ENCODE measurements at regions not wholly inside any gene's neighbourhood (a gene's known extent, or its start where the extent isn't known, plus 50 kb on each side); places are given as distances from the start of the nearest gene placed in this dataset.
"Not testable (repeated sequence)": the region's sequence is repeated elsewhere in the genome, so short reads cannot be mapped to it uniquely, and the experiment has no call there.

DNA sequence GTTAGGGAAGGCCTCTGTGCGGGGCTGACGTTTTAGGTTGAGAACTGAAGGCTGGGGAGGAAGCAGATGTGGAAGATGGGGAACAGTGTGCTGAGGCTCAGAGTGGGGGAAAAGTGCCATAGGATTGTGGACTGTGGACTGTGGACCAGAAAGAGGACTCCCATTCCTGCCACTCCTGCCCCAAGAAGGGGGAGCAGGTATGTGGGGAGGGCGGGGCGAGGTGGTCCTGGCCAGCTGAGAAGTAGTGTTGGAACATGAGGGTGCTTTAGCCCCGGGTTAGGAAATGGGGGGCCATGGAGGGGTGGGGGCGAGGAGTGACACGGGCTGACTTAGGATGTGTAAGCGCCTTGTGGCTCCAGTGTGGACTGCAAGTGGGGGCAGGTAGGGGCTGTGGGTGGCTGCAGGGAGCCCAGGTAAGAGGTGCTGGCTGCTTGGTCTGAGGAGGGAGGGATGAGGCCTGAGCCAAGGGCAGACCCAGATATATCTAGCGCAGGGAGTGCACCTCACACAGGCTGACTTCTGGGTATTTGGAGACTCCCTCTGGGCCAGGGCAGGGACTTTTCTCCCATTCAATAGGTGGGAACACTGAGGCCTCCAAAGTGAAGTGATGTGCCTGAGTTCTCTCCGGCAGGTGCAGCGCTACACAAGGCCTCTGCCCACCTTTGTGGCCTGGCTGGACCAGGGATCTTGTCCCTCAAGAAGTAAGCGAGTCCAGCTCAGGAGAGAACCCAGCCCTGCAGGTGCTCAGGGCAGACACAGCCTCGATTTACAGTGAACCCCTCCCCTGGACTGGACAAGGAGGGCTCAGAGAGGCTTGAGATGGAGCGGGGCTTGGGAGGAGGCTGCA lies 76.6 kb upstream of the TOX2 start:
- DNase-seq, result no peak

DNA sequence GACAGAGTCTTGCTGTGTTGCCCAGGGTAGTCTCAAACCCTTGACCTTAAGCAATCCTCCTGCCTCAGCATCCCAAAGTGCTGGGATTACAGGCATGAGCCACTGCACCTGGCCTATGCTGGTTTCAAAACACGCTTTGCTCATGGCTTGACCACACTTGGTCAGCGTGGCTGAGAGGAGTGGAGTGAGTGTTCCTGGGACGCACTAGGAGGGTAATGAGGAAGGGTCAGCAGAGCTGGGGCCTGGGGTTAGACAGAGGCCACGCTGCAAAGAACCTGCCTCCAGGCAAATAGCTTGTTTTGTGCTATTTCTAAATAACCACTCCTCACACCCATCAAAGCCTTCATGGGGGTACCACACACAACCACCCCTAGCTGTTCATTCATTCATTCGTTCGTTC lies 77.9 kb upstream of the TOX2 start:
- DNase-seq, result no peak

DNA sequence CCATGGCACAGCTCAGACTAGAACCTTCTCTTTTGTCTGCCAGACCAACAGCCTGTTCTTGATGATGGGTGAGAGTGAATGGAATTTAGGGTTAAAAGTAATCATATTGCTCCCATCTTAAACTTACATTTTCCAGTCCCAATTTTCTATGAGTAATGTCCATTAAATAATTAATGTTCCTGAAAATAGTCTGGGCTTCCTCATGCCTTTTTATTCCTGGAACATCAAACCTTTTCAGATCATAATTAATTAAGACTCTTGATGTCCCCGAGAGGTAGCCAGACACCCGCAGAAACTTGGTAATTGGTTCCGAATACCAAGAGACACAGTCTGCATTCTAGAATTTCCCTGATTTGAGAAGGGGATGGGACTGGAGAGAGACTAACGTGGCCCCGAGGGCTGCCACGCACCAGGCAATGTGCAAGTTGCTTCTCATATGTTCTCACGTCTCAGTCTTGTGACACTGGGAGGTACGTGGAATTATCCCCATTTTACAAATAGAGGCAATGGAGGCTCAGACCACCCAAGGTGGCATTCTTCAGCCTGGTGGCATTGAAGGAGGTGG lies 78.6 kb upstream of the TOX2 start:
- DNase-seq, result no peak

DNA sequence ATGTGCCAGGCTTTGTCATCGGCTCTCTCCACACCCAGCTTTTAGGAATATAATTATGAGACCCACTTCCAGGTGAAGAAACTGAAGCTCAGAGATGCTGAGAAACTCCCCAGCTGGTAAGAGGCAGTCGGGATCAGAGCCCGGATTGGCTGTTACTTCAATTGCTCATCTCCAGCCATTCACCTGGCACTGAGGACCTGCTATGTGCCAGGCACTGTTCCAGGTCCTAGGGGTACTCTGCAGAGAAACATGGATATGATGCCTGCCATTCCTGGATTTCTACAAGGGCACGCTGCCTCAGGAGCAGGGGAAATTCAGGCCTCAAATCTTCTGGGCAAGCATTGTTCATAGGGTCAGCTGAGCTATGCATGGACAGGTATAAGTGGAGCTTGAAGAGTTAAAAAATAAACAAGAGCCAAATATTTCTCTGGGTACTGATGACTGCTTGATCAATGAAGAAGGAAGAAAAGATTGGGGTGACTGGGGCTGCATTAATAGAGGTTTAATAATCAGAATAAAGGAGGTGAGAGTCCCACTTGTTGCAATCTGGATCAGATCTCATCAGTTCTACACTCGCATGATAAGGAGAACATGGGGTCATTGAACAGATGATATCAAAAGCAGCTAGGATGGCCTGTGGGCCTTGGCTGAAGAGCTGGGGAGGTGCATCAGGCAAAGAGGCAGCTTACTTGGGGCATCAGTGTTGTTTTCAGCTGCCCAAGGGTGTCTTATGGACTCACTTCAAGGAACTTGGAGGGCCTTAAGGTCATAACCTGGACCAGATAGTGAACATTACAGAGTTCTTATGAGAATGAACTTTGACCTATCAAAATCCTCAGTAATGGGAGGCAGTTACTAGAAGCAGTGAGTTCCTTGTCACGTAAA lies 80.9 kb upstream of the TOX2 start:
- DNase-seq, result no peak

DNA sequence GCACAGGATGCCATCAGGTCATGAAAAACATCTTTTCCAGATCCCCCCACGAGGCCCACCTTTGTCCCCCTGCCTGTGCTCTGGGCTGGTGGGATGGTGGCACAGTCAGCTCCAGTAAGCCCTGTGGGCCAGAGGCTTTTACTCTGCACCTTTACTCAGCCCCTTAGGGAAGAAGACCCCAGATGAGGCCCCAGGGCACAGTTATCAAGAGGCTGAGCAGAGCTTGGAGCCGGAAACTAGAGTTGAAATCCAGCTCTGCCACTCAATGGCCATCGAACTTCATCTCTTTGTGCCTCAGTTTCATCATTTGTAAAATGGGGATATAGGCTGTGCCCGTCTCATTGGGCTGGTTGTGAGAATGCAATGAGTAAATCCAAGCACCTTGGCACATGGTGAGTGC lies 81.7 kb upstream of the TOX2 start:
- no peak for DNase-seq

DNA sequence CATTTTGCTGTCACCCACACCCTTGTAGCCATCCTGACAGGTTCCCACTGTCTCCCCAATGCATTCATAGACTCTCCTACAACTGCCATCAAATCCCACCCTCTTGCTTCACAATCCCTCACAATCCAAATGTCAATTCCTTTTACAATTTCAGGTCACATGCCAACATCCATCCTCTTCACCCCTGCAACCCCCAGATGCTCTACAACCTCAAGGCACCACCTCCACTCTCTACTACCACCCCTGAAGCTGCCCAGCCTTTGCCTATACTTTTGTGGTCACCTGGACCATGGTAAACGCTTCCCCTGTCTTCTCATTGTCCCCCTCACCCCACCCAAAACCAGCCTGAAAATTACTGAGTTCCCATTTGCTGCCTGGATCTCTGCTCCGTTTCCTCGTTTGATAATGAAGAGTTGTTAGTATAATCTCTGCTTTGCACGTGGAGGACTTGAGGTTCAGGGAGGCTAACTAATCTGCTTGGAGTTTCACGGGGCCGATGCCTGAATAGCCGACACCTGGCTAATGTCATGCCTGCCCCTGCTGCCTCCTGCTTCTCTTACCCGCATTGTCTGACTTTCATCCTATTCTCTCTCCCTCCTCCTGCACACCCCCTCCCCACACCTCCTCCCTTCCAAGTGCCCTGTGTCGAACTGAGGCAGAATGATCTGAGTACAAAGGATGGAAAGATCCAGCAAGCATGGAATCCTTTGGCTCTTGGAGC lies 82.4 kb upstream of the TOX2 start:
- no peak for DNase-seq

DNA sequence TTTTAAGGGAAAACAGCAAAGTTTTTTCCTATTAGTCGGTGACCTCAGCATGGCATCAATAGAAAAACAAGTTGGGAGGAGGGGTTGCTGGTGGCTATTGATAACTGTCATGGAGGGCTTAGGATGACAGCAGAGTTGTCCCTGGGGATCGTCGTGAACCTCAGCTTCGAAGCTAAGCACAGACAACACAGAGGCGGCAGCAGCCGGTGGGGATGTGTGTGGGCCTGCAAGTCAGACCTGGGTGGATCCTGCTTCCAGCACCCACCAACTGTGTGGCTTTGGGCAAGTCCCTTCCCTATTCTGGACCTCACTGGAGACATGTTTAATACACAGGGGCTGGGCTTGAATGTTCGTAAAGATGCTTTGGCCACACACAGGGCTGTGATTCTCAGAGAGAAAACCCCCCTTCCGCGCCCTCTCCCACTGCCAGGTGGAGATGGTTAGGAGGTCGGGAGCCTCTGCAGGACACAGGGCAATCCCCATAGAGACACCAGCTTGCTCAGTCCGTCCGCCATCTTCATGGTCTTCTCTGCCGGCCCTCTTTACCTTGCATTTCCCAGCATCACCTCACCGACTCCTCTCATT lies 83.1 kb upstream of the TOX2 start:
- DNase-seq, result no peak

DNA sequence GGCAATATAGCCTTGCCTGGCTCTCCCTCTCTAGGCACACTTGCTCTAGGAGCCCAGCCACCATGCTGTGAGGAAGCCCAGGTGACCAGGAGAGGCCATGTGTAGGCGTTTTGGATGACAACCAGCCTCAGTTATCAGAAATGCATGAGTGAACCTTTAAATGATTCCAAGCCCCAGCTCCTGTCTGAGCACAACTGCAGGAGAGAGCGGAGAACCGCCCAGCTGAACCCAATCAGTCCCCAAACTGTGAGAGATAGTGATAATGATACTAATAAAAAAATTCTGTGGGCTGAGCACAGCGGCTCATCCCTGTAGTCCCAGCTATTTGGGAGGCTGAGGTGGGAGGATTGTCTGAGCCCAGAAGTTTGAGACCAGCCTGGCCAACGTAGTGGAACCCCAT lies 83.8 kb upstream of the TOX2 start:
- DNase-seq, result no peak

DNA sequence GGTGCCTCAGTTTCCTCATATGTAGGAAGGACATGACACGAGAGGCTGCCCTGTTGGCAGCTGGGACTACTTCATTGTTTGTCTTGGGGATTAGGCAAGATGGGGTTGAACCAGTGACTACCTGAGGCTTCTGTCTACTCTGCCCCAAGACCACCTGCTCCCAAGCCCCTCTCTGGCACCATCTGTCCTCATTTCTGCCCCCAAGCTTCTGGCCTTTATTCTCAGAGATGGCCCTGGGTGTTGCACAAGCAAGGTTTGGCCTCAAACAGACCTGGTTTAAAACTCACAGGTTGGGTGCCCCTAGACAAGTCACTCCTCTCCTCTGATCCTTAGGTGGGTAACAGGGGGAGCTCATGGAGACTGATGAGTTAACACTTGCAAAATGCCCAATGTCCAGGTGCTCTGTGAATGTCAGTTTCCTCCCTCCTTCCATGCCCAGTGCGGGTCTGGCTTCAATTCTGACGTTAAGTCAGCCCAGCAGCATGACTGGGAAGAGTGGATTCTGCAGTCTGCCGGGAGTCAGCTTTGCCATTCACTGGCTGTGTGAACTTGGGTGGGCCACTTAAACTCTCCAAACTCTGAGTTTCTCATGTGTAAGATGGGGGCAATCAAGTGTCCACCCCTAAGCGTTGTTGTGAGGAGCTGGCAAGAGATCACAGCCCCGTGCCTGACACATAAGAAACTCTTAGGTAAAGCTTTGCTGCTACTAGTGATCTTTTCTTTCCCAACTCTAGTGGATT lies 84.5 kb upstream of the TOX2 start:
- no peak for DNase-seq

DNA sequence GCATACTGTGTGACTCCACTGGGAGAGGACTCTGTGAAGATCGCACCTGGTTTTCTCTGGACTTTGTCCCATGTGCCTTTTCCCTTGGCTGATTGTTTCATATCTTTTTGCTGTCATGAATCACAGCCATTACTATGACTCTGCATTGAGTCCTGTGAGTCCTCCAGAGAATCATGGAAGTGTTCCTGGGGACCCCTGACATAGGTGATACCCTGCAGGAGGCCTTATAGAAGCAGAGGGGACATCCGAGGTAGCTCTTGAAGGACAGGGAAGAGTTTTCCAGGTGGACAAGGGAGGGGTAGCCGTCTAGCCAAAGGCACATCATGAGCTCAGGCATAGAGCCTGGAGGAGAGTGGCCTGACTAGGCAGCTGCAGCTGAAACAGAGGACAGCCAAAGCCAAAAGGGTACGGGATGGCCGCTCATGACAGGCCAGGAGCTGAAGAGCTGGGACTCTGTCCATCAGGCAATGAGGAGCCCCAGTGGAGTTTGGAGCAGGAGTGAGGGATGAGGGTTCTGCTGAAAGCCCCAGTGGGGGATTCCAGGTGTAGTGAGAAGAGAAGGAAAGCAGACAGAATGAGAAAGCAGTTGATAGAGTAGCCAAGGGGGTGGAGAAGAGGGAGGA lies 86.6 kb upstream of the TOX2 start:
- DNase-seq, result no peak

DNA sequence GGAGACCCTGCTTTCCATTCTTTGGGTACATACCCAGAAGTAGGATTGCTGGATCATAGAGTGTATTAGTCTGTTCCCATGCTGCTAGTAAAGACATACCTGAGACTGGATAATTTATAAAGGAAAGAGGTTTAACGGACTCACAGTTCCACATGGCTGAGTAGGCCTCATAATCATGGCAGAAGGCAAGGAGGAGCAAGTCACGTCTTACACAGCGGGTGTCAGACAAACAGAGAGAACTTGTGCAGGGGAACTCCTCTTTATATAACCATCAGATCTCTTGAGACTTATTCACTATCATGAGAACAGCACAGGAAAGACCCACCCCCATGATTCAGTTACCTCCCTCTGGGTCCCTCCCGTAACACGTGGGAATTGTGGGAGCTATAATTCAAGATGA lies 87.7 kb upstream of the TOX2 start:
- DNase-seq, result not testable (repeated sequence)

DNA sequence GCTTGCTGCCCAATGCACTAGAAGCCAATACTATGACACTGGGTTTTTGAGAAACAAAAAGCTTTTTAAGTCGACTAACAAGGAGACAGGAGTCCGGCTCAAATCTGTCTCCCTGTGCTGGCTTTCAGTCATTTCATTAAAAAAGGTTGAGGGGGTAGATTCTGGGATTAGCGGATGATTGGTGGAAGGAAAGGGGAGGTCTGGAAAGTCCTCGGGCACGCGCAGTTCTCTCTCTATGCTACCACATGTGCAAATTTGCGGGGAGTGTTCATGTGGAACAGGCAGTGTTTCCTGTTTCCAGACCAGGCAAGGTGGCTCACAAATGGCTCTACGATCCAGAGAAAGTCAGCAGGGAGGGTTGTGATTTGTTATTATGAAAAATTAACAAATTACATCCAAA lies 89.1 kb upstream of the TOX2 start:
- peak in 2 of 56 donors; percentile 5 to 10 for DNase-seq

DNA sequence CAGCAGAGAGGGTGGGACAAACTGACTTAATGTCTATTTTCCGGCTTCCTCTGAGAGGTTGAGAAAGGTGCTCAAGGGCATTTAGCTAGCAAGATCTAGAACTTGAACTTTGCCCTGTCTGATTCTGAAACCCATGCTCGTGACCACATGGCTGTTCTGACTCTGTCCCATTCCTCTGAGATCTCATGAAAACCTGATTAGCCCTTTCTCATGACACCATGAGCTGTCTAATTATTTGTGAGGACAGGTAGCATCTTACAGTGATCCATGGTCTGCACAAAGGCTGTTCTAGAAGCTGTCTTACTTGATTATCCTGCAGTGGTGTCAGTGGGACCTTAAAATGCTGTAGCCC lies 89.6 kb upstream of the TOX2 start:
- no peak for DNase-seq

DNA sequence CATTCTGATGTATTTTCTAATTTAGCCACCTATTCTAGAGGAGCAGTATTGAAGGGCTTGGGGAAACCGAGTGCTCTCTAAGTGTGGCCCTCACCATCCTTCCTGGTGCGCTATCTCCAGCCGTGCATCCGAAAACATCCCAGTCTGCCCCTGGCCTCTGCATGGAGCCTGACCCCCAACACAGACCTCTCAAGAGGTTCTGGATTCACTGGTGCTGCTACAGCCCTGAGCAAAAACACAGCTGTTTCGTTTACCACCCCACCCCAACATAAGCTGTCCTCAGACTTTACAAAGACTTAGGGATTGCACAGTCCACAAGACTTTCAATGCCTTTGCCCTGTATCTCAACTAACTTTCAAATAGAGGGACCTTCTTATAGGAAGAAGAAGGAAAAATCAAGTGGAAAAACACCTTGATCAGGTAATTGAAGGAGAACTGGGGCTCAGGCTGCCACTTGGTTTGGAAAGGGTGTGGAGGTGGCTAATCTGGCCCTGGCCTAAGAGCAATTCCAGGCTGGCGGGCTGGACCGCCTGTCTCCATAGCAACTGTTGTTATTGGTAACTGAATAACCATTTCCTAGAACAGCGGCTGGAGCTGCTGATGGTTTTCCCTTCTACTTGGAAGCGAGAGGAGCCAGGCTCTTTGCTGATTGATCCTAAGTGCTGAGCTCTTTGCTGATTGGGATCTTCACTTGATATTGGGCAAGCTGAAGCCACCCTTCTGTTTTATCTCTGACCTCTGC lies 90.2 kb upstream of the TOX2 start:
- peak in 27 of 56 donors; percentile 2 to 50 (median 18) for DNase-seq

DNA sequence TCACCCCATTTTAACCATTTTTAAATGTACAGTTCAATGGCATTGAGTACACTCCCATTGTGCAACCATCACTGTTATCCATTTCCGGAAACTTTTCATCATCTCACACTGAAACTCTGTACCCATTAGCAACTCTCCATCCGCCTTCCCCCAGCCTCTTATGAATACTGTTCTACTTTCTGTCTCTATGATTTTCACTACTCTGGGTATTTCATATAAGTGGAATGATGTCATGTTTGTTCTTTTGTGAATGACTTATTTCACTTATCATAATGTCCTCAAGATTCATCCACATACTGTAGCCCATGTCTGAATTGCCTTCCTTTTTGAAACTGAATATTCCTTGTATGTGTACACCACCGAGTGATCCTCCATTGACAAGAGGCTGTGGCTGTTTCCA lies 92.9 kb upstream of the TOX2 start:
- DNase-seq, result no peak

DNA sequence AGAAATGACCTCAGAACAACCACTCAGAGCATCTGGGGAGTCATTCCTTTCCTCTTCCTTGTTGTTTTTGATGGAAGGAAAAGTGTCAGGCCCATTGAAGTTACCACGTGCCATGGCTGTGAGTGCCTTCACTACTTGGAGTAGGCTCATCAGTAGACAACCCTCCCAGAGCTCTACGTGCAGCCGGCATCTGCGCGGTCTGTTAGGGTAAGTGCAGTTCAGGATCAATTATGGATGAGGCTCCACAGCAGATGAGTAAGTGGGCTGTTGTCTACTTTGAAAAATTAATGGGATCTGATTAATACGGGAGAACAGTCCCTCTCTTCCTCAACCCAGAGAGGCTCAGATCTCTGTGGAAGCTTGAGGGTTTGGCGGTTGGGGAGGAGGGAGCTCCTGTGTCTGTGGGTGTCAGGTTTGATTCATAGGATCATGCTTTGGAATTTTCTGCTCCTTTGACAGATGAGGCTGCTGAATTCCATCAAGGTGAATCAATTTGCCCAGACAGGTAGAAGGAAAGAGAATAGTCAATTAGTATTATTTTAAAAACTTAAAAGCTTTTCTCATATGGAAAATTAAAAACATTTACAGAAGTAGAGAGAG lies 93.8 kb upstream of the TOX2 start:
- no peak for DNase-seq

DNA sequence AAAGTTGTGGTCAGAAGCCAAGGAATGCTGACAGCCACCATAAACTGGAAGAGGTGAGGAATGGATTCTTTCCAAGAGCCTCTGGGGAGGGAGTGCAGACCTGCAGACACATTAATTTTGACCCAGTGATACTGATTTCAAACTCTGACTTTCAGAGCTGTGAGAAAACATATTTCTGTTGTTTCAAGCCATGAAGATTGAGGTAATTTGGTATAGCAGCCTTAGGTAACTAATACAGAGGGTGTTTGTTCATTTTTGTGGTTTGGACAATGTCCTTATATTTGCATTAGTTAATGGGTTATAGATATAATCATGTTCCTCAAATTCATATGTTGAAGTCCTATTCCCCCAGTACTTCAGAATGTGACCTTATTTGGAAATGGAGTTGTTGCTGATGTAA lies 85.4 kb upstream of the GTSF1L start:
- DNase-seq, result no peak

DNA sequence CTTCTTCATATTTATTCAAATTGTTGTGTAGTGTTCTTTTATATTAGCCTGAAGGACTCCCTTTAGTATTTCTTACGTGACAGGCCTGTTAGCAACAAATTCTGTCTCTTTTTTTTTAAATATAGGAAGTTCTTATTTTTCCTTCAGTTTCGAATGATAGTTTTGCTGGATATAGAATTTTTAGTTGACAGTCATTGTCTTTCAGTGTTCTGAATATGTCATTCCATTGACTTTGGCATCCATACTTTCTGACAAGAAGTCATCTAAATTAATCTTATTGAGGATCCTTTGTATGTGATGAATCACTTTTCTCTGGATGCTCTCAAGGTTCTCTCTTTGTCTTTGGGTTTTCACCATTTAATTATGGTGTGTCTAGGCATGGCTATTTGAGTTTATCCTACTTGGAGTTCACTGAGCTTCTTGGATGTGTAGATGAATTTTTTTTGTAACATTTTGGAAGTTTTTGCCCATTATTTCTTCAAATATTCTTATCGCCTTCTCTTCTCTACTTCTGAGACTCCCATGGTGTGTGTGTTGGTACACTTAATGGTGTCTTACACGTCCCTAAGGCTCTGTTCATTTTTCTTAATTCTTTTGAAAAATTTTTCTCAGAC lies 82.5 kb upstream of the GTSF1L start:
- DNase-seq, result no peak

DNA sequence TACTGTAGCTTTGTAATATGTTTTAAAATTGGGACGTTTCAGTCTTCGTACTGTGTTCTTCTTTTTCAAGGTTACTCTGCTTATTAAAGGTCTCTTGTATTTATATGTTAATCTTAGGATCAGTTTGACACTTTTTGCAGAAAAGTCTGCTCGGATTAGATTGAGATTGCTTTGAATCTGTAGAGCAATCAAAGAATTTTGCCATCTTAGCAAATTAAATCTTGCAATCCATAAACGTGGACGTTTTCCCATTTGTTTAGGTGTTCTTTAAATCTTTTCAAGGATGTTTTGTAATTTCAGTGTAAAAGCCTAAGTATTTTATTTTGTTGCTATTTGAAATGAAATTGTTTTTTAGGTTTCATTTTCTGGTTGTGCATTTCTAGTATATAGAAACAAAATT lies 78.0 kb upstream of the GTSF1L start:
- no peak for DNase-seq
